Spleen (tissue), 7 donors: ENCODE measurements at regions not wholly inside any gene's neighbourhood (a gene's known extent, or its start where the extent isn't known, plus 50 kb on each side); places are given as distances from the start of the nearest gene placed in this dataset.

Source experiments
- POLR2A ChIP-seq, 3 donors: fragments of 450-650 bp; IDR thresholded peaks; one replicate each; pipeline ENCODE4 v1.5.1; 2017; ENCODE audit warnings: antibody characterized with exemption in 3 of 3, mild to moderate bottlenecking in 1 of 3
- TF ChIP-seq, protein P1 (sequence below), 11 experiments: fragments of 200-600 bp in 7 of 11; fragments of 450-650 bp in 4 of 11; sonication (generic) in 4 of 11; IDR thresholded peaks in 8 of 11; conservative IDR thresholded peaks in 3 of 11; 1 replicate in 7 of 11; 2 replicates in 4 of 11; pipeline versions ENCODE4 v1.4.0 to v1.8.0; 2016 to 2021; ENCODE audit warnings: antibody characterized with exemption in 11 of 11, inconsistent platforms in 4 of 11, mild to moderate bottlenecking in 1 of 11
- donor health status: DM: no; HTN: no; CAD: no; lungs with moderate emphysema.
- donor health status: DM: no; HTN: no; CAD: no.
- donor health status: DM: no; HTN: no; CAD: no.

DNA sequence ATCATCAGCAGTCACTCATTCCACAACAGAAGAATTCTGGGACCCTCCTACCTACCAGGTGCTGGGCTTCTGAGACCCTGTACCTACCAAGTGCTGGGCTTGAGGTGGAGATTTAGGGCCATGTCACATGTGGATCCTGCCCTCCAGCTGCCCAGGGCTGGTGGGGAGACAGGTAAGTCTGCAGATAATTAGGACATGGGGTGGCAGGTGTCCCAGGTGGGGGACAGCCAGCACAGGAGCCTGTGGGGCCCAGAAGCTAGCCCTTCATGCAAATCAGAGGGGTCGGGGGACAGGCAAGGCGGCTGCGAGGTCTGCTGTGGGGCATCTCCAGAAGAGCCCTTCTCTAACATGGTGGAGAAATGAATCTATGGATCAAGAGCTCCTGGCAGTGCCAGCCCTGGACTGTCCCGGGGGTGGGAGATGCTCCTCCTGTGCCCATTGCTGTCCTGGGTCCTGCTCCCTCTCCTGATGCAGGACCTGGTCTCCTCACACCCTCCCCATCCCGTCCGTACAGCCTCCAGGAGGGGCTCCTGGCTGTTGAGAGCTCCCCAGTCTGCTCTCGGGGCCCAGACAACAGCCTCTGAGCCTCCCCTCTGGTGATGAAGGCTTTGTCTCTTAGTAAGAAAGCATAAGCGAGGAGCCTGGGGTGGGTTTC lies 106.3 kb upstream of the GLI2 start:
- TF ChIP-seq, protein P1, sequence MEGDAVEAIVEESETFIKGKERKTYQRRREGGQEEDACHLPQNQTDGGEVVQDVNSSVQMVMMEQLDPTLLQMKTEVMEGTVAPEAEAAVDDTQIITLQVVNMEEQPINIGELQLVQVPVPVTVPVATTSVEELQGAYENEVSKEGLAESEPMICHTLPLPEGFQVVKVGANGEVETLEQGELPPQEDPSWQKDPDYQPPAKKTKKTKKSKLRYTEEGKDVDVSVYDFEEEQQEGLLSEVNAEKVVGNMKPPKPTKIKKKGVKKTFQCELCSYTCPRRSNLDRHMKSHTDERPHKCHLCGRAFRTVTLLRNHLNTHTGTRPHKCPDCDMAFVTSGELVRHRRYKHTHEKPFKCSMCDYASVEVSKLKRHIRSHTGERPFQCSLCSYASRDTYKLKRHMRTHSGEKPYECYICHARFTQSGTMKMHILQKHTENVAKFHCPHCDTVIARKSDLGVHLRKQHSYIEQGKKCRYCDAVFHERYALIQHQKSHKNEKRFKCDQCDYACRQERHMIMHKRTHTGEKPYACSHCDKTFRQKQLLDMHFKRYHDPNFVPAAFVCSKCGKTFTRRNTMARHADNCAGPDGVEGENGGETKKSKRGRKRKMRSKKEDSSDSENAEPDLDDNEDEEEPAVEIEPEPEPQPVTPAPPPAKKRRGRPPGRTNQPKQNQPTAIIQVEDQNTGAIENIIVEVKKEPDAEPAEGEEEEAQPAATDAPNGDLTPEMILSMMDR (IDR thresholded peaks at IDR 0.05 in 8 of 11, conservative IDR thresholded peaks at IDR 0.05 in 3 of 11): no peak
- TF ChIP-seq POLR2A (IDR thresholded peaks at IDR 0.05): no peak
